Upper lobe of left lung (tissue), 6 donors: ENCODE measurements at regions not wholly inside any gene's neighbourhood (a gene's known extent, or its start where the extent isn't known, plus 50 kb on each side); places are given as distances from the start of the nearest gene placed in this dataset.

Source experiments
- ATAC-seq, 2 donors: fragments of 200-7000 bp; cut with Tn5 transposase; one replicate each; pipeline ENCODE4 v1.9.1; 2022; ENCODE audit warnings: mild to moderate bottlenecking in 2 of 2, moderate library complexity in 2 of 2; ENCODE audit not compliant: low FRiP score in 2 of 2
- DNase-seq, 2 donors: peaks; one replicate each; pipeline ENCODE4 v3.0.0-alpha.2; 2019 to 2020
- H3K27ac ChIP-seq, 4 donors: fragments of 200-600 bp; sonication (generic); one replicate each; pipeline ENCODE4 v1.5.1; 2016 to 2019
- H3K27me3 ChIP-seq, 4 donors: fragments of 200-600 bp; sonication (generic); one replicate each; pipeline ENCODE4 v1.5.1; 2017 to 2019
- H3K36me3 ChIP-seq, 4 donors: fragments of 200-600 bp; sonication (generic); one replicate each; pipeline ENCODE4 v1.5.1; 2016 to 2019
- H3K4me1 ChIP-seq, 4 donors: fragments of 200-600 bp; sonication (generic); one replicate each; pipeline ENCODE4 v1.5.1; 2018 to 2019
- H3K4me3 ChIP-seq, 4 donors: fragments of 200-600 bp; sonication (generic); one replicate each; pipeline ENCODE4 v1.5.1; 2017 to 2019; ENCODE audit warnings: mild to moderate bottlenecking in 2 of 4, moderate library complexity in 1 of 4
- H3K9me3 ChIP-seq, 4 donors: fragments of 200-600 bp; sonication (generic); one replicate each; pipeline ENCODE4 v1.5.1; 2018 to 2019
- EP300 ChIP-seq, 4 donors: sonication (generic); formaldehyde crosslinking; IDR thresholded peaks; one replicate each; pipeline ENCODE4 v1.5.1; 2017; ENCODE audit warnings: antibody characterized with exemption in 4 of 4, control low read depth in 2 of 4
- POLR2A ChIP-seq, 4 donors: fragments of 450-650 bp; IDR thresholded peaks; one replicate each; pipeline ENCODE4 v1.5.1; 2016 to 2017; ENCODE audit warnings: antibody characterized with exemption in 4 of 4, mild to moderate bottlenecking in 2 of 4
- POLR2AphosphoS5 ChIP-seq, 2 donors: sonication (generic); formaldehyde crosslinking; IDR thresholded peaks; one replicate each; pipeline ENCODE4 v1.5.1; 2017; ENCODE audit warnings: antibody characterized with exemption in 2 of 2
- WGBS, 2 donors: methylation state at CpG; one replicate each; pipeline ENCODE4 v1.1.5; 2017 to 2018; 5-methylcytosine and 5-hydroxymethylcytosine counted together
- TF ChIP-seq, protein P1 (sequence below), 6 experiments: fragments of 450-650 bp in 4 of 6; fragments of 200-600 bp in 2 of 6; sonication (generic) in 2 of 6; IDR thresholded peaks; one replicate each; pipeline ENCODE4 v1.5.1; 2016 to 2019; ENCODE audit warnings: antibody characterized with exemption in 6 of 6
- donor health status: DM: no; HTN: no; CAD: no; lungs with moderate emphysema.
- donor health status: DM: no; HTN: yes; CAD: no; lungs with severe emphysema.

DNA sequence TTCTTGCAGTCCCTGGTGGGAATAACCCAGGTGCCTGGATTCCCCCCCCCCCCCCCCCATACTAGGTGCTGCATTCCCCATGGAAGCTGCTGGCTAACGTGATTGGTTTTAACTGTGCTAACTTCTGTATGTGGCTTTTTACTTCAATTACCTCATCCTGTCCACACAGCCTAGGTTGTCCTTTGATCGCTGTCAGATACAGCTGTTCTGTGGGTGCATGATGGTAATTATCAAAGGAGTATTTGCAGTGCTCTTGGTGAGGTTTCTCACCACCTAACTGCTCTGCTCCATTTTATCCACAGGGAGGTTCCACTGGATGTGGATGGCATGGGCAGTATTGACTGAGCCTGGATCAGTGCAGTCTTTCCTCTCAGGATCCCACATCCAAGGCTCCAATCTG is 93.0 kb downstream of the ZNF518B start:
- Histone ChIP-seq H3K4me1 (no peaks in the 10 kb centered on the region), H3K4me3 (no peak overlapping the region), H3K27ac (no peak overlapping the region), H3K36me3 (no peaks in the 10 kb centered on the region), H3K27me3 (no peaks in the 10 kb centered on the region), H3K9me3 (no peaks in the 10 kb centered on the region)
- 87 to 88% methylated on average over 2 of the region's 2 CpGs for WGBS, 2 donors
- DNase-seq, result no peak
- TF ChIP-seq, protein P1, sequence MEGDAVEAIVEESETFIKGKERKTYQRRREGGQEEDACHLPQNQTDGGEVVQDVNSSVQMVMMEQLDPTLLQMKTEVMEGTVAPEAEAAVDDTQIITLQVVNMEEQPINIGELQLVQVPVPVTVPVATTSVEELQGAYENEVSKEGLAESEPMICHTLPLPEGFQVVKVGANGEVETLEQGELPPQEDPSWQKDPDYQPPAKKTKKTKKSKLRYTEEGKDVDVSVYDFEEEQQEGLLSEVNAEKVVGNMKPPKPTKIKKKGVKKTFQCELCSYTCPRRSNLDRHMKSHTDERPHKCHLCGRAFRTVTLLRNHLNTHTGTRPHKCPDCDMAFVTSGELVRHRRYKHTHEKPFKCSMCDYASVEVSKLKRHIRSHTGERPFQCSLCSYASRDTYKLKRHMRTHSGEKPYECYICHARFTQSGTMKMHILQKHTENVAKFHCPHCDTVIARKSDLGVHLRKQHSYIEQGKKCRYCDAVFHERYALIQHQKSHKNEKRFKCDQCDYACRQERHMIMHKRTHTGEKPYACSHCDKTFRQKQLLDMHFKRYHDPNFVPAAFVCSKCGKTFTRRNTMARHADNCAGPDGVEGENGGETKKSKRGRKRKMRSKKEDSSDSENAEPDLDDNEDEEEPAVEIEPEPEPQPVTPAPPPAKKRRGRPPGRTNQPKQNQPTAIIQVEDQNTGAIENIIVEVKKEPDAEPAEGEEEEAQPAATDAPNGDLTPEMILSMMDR (IDR thresholded peaks at IDR 0.05), result no peak
- TF ChIP-seq POLR2AphosphoS5 (IDR thresholded peaks at IDR 0.05) (no peak), POLR2A (IDR thresholded peaks at IDR 0.05) (no peak)
- no peak for ATAC-seq

DNA sequence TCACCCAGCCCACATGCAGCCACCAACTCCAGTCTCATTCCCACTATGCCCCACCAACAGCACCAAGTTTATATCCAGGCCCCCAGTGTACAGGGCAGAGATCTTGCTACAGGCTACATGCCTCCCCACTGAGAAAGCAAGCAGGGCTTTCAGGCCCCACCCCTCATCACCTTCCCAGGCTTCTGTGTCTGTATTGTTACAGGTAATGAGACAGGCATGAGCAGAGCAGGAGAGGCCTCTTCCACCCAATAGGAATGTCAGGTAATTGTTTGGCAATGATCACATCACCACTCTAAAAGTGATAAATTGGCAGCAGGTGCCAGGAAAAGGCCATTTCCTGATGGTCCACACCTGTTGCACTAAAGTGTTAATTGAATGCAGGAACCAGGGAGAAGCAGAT is 102.5 kb downstream of the ZNF518B start:
- H3K27ac ChIP-seq, result no peak overlapping the region
- H3K36me3 ChIP-seq, result no peaks in the 10 kb centered on the region
- no peaks in the 10 kb centered on the region for H3K4me1 ChIP-seq
- DNase-seq (no peak), ATAC-seq (no peak)
- no peak for TF ChIP-seq POLR2AphosphoS5 (IDR thresholded peaks at IDR 0.05)
- no peak for TF ChIP-seq POLR2A (IDR thresholded peaks at IDR 0.05)
- TF ChIP-seq, protein P1 (IDR thresholded peaks at IDR 0.05), result no peak
- TF ChIP-seq EP300 (IDR thresholded peaks at IDR 0.05), result no peak
- no peaks in the 10 kb centered on the region for H3K9me3 ChIP-seq
- H3K4me3 ChIP-seq, result no peak overlapping the region
- H3K27me3 ChIP-seq, result no peaks in the 10 kb centered on the region

DNA sequence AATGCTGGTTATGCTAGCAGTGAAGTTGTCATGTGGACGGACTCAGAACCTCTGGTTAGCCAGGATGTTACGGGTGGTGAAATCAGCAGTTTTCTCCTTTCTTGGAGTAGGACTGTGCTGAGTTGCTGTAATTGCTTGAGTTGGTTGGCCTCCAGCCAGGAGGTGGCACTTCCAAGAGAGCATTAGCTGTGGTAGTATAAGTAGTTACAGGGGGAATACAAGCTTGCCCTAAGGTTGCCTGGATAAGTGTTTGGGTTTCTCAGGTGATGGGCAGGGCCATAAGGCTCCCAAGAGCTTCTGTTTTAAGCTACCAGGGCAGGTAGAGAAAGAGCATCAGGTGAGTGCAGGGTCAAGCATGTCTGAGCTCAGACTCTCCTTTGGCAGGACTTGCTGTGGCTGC is 103.0 kb downstream of the ZNF518B start:
- no peaks in the 10 kb centered on the region for H3K36me3 ChIP-seq
- H3K27ac ChIP-seq, result no peak overlapping the region
- H3K4me3 ChIP-seq, result no peak overlapping the region
- ATAC-seq (no peak), DNase-seq (peak in 1 of 2 donors; percentile 56)
- no peaks in the 10 kb centered on the region for H3K9me3 ChIP-seq
- no peaks in the 10 kb centered on the region for H3K27me3 ChIP-seq
- TF ChIP-seq, protein P1 (IDR thresholded peaks at IDR 0.05), result no peak
- no peak for TF ChIP-seq EP300 (IDR thresholded peaks at IDR 0.05)
- no peak for TF ChIP-seq POLR2A (IDR thresholded peaks at IDR 0.05)
- no peak for TF ChIP-seq POLR2AphosphoS5 (IDR thresholded peaks at IDR 0.05)
- no peaks in the 10 kb centered on the region for H3K4me1 ChIP-seq
- 58 to 89% methylated on average over 2 of the region's 2 CpGs for WGBS, 2 donors

DNA sequence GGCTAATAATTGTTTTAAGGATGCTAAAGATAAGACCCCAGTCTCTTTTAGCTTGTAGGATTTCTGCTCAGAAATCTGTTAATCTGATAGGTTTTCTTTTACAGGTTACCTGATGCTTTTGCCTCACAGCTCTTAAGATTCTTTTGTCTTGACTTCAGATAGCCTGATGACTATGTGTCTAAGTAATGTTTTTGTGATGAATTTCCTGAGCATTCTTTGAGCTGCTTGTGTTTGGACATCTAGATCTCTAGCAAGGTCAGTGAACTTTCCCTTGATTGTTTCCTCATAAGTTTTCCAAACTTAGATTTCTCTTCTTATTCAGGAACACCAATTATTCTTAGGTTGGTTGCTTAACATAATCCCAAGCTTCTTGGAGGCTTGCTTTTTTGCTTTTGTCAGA is 104.1 kb downstream of the ZNF518B start:
- Histone ChIP-seq H3K4me1 (no peaks in the 10 kb centered on the region), H3K36me3 (no peaks in the 10 kb centered on the region), H3K4me3 (no peak overlapping the region), H3K27ac (no peak overlapping the region), H3K9me3 (no peaks in the 10 kb centered on the region), H3K27me3 (no peaks in the 10 kb centered on the region)
- no peak for ATAC-seq
- no peak for DNase-seq
- TF ChIP-seq POLR2A (IDR thresholded peaks at IDR 0.05) (no peak), POLR2AphosphoS5 (IDR thresholded peaks at IDR 0.05) (no peak), EP300 (IDR thresholded peaks at IDR 0.05) (no peak)
- TF ChIP-seq, protein P1 (IDR thresholded peaks at IDR 0.05), result no peak

DNA sequence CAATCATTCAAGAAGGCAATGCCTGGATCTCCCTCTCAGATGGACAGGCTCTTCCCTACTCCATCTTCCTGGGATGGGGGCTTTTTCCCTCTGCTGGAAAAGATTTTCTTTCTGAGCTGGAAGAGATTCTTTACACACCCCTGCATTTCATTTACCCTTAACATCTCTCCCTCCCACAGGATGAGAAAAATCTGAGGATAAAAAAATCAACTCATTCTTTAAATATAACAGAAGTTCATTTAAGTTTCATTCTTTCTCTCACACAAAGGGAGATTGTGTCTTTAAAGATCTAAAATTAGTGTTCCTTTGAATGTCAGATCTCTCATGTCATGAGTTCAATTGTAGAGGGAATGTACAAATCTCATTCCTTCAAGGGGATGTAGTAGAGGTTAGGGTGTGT is 109.0 kb downstream of the ZNF518B start:
- ATAC-seq, result no peak
- H3K27ac ChIP-seq, result no peak overlapping the region

More for the DNA sequence above, 109.0 kb downstream of the ZNF518B start:
- H3K4me1 ChIP-seq, result peaks cover 0 to 5% (median 0%) of the 10 kb centered on the region in 4 donors
- H3K4me3 ChIP-seq, result no peak overlapping the region
- no peak for DNase-seq
- TF ChIP-seq EP300 (IDR thresholded peaks at IDR 0.05), result no peak
- TF ChIP-seq, protein P1 (IDR thresholded peaks at IDR 0.05), result no peak
- TF ChIP-seq POLR2AphosphoS5 (IDR thresholded peaks at IDR 0.05), result no peak
- no peak for TF ChIP-seq POLR2A (IDR thresholded peaks at IDR 0.05)
- H3K36me3 ChIP-seq, result no peaks in the 10 kb centered on the region
- no peaks in the 10 kb centered on the region for H3K27me3 ChIP-seq
- no peaks in the 10 kb centered on the region for H3K9me3 ChIP-seq
